Brain microvascular endothelial cell (primary cell): ENCODE measurements at regions not wholly inside any gene's neighbourhood (a gene's known extent, or its start where the extent isn't known, plus 50 kb on each side); places are given as distances from the start of the nearest gene placed in this dataset.

Experiments used
- DNase-seq: peaks from one replicate; pipeline ENCODE4 v3.0.0-alpha.2; 2020
- H3K27ac ChIP-seq: fragments of 250-450 bp; sonication (Bioruptor Pico); 2 replicates; pipeline ENCODE4 v1.5.1; 2020; ENCODE audit warnings: mild to moderate bottlenecking, moderate library complexity
- H3K27me3 ChIP-seq: fragments of 250-450 bp; sonication (Bioruptor Pico); replicated peaks from 2 replicates; pipeline ENCODE4 v1.5.1; 2020; ENCODE audit warnings: mild to moderate bottlenecking
- H3K36me3 ChIP-seq: fragments of 250-450 bp; sonication (Bioruptor Pico); replicated peaks from 2 replicates; pipeline ENCODE4 v1.5.1; 2020; ENCODE audit warnings: mild to moderate bottlenecking
- H3K4me3 ChIP-seq: 2 replicates; pipeline ENCODE4 v1.5.1; 2011; ENCODE audit warnings: low read depth, mild to moderate bottlenecking, control low read depth, low read length, moderate library complexity
- in situ Hi-C: cut with HindIII; loops from 2 replicates; pipeline ENCODE4 v1.10.0; 2017; ENCODE audit warnings: low sequenced_read_pairs, low pct_ligation_motif_present
- TF ChIP-seq, protein P1 (sequence below): IDR thresholded peaks from 2 replicates; pipeline ENCODE4 v1.5.1; 2011; ENCODE audit warnings: low read depth, mild to moderate bottlenecking, moderate library complexity, low read length, control low read depth, inconsistent platforms; ENCODE audit errors: missing control alignments

DNA sequence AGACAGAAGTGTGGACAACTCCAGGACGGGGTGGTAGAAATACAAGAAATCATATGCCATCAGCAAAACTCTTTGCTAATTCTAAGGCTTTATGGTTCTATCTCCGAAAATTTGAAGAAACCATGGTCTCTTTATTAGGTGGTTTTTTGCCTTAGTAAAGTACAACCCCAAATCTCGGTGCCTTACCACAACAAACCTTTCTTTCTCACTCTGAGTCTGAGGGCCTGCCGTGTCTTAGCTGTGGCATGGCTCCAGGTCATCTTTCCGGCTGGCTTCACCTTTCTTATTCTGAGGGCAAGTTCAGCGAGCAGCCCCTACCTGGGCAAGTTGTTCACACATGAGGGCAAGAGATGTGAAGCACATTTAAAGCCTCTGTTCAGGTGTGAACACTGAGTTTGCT lies 280.6 kb downstream of the TTLL7 start:
- TF ChIP-seq, protein P1, sequence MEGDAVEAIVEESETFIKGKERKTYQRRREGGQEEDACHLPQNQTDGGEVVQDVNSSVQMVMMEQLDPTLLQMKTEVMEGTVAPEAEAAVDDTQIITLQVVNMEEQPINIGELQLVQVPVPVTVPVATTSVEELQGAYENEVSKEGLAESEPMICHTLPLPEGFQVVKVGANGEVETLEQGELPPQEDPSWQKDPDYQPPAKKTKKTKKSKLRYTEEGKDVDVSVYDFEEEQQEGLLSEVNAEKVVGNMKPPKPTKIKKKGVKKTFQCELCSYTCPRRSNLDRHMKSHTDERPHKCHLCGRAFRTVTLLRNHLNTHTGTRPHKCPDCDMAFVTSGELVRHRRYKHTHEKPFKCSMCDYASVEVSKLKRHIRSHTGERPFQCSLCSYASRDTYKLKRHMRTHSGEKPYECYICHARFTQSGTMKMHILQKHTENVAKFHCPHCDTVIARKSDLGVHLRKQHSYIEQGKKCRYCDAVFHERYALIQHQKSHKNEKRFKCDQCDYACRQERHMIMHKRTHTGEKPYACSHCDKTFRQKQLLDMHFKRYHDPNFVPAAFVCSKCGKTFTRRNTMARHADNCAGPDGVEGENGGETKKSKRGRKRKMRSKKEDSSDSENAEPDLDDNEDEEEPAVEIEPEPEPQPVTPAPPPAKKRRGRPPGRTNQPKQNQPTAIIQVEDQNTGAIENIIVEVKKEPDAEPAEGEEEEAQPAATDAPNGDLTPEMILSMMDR, result no peak
- in situ Hi-C loops, result no loop called here
- H3K36me3 ChIP-seq, result no peaks in the 10 kb centered on the region
- no peak for DNase-seq
- no peak overlapping the region for H3K4me3 ChIP-seq
- no peak overlapping the region for H3K27ac ChIP-seq
- H3K27me3 ChIP-seq, result no peaks in the 10 kb centered on the region

DNA sequence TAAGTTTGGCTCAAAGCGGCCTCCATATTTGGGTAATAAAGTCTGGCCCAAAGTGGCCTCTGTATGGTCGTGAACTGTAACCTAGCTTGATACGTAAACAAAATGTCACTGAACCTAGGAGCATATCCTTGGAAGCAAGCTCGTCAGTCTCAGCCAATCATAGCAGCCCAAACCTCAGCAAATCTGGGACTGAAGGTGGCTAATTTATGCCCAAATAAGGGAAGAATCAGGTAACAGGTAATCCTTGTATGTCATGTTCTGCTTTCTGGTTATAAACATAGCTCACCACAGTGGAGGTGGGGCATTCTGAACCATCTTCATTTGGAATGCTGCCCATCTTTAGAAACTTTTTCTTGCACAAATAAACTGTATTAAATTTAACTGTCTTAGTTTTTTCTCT lies 281.1 kb downstream of the TTLL7 start:
- H3K27ac ChIP-seq, result no peak overlapping the region
- in situ Hi-C loops, result no loop called here
- DNase-seq, result no peak
- H3K27me3 ChIP-seq, result no peaks in the 10 kb centered on the region
- H3K4me3 ChIP-seq, result no peak overlapping the region
- TF ChIP-seq, protein P1, result no peak
- no peaks in the 10 kb centered on the region for H3K36me3 ChIP-seq

DNA sequence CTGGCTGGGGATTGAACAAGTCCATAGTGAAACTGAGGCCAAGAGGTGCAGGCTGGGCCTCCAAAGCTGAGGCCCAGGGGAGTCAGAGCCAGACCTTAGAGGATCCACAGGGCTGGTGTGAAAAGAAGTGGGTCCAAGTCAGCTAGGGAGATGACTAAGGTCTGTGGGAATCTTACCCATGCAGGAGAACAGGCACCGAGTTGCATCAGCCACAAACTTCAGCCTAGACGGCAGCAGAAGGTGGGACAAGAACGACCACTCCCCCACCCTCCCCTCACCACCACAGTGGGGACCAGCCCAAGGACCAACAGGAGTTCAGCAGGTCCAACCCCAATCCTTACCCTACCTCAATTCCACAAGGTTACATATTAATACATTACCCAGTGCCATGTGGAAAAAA lies 282.3 kb downstream of the TTLL7 start:
- H3K27me3 ChIP-seq, result no peaks in the 10 kb centered on the region
- TF ChIP-seq, protein P1, result no peak
- H3K36me3 ChIP-seq, result no peaks in the 10 kb centered on the region
- no peak for DNase-seq
- H3K4me3 ChIP-seq, result no peak overlapping the region
- no peak overlapping the region for H3K27ac ChIP-seq
- in situ Hi-C loops, result no loop called here

DNA sequence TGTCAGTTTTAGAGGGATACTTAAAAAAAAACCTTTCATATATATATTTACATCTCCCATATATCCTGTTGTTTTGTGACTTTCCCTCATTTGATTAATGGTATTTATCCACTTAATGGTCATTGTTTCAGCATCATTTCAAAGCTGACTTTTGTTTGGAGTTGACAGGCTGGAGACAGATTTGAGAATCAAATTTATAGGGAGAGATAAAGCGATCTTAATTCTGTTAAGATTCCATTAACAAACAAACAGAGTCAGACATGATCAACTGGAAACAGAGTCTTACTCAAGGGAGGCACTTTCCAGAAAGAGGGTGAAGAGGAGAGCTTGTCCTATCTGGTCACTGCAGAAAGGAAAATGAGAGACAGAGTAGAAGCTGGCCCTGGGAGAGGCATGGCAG lies 283.4 kb downstream of the TTLL7 start:
- H3K36me3 ChIP-seq, result no peaks in the 10 kb centered on the region
- no peak overlapping the region for H3K27ac ChIP-seq
- DNase-seq, result no peak
- no peak overlapping the region for H3K4me3 ChIP-seq
- in situ Hi-C loops, result no loop called here
- no peaks in the 10 kb centered on the region for H3K27me3 ChIP-seq
- TF ChIP-seq, protein P1, result no peak

DNA sequence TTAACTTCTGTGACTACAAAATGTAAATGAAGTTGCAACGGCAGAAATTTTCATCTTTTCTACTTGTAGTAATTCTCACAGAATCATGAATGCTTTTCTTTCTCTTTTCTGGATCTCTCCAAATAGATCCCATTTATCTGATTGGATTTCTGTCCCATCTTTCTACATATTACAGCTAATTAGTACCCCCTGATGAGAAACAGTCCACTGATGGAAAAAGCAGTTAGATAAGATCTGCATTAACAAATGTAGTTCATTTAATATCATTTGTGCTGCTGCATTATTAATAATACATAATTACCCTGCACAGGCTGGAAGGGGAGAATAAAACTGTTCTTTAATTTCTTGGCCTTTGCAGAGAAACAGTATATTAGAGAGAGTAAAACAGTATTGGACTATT lies 289.3 kb downstream of the TTLL7 start:
- Histone ChIP-seq H3K27me3 (no peaks in the 10 kb centered on the region), H3K27ac (no peak overlapping the region), H3K4me3 (no peak overlapping the region), H3K36me3 (no peaks in the 10 kb centered on the region)
- in situ Hi-C loops, result no loop called here
- DNase-seq, result no peak
- TF ChIP-seq, protein P1, result no peak

DNA sequence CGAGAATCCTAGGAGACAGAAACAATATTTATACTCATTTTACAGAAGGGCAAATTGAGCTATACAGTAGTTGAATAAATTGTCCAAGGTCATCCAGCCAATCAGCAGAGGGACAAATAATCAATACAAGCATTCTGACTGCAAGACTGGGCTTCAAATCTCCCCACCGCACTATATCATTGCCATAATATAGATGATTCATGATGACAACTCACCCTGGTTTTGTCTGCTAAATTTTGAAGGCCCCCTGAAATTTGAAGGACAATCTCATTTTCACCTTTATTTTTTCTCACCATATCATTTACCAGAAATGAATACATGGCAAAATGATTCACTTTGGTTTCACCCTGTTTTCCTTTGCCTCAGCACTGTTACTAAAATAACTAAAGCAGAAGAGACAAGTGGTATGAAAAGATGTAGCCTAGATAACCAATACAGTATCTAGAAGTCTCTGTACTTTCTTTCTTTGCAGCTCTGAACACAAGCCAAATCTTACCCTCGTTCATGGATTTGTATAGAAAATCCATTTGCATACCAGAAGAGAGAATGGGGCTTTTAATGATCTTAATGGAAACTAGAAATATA lies 292.5 kb downstream of the TTLL7 start:
- no peaks in the 10 kb centered on the region for H3K36me3 ChIP-seq
- in situ Hi-C loops, result no loop called here
- no peak overlapping the region for H3K4me3 ChIP-seq
- no peaks in the 10 kb centered on the region for H3K27me3 ChIP-seq
- TF ChIP-seq, protein P1, result no peak
- H3K27ac ChIP-seq, result no peak overlapping the region
- DNase-seq, result no peak
